ENCODE measurements at regions not wholly inside any gene's neighbourhood (a gene's known extent, or its start where the extent isn't known, plus 50 kb on each side); places are given as distances from the start of the nearest gene placed in this dataset.

- no peak overlapping the region for H3K4me3 Mint-ChIP-seq
- ChIA-PET CTCF (no interaction called here), POLR2A (no interaction called here)
- no peaks in the 10 kb centered on the region for H3K4me1 Mint-ChIP-seq (ENCODE audit: low read depth)
- intact Hi-C loops (cut with micrococcal nuclease), result no loop called here
- H3K27ac Mint-ChIP-seq, result no peak overlapping the region
- no peak for TF ChIP-seq CTCF (IDR thresholded peaks at IDR 0.05)
- H3K9me3 Mint-ChIP-seq, result no peaks in the 10 kb centered on the region
- no peak for ATAC-seq
- no peaks in the 10 kb centered on the region for H3K27me3 Mint-ChIP-seq
- no peaks in the 10 kb centered on the region for H3K36me3 Mint-ChIP-seq (ENCODE audit: low read depth)
- DNase-seq, result no peak
Measured at GRCh38 chr5:136636001-136636400, 270.7 kb upstream of the TRPC7 start.

- Mint-ChIP-seq H3K27me3 (no peaks in the 10 kb centered on the region), H3K36me3 (ENCODE audit: low read depth) (no peaks in the 10 kb centered on the region), H3K4me3 (no peak overlapping the region), H3K27ac (no peak overlapping the region), H3K4me1 (ENCODE audit: low read depth) (no peaks in the 10 kb centered on the region), H3K9me3 (no peaks in the 10 kb centered on the region)
- POLR2A ChIA-PET, result no interaction called here
- DNase-seq (no peak), ATAC-seq (no peak)
- intact Hi-C loops (cut with micrococcal nuclease), result no loop called here
- TF ChIP-seq CTCF (IDR thresholded peaks at IDR 0.05), result no peak
- CTCF ChIA-PET, result no interaction called here
Measured at GRCh38 chr5:136631186-136631585, 265.8 kb upstream of the TRPC7 start.

GRCh38 chr5:136629125-136629792 lies 263.9 kb upstream of the TRPC7 start:
- CTCF ChIA-PET, result no interaction called here
- DNase-seq (no peak), ATAC-seq (no peak)
- Mint-ChIP-seq H3K36me3 (ENCODE audit: low read depth) (no peaks in the 10 kb centered on the region), H3K27ac (no peak overlapping the region), H3K9me3 (no peaks in the 10 kb centered on the region), H3K4me1 (ENCODE audit: low read depth) (no peaks in the 10 kb centered on the region), H3K4me3 (no peak overlapping the region), H3K27me3 (no peaks in the 10 kb centered on the region)
- intact Hi-C loops (cut with micrococcal nuclease), result no loop called here
- POLR2A ChIA-PET, result no interaction called here
- TF ChIP-seq CTCF (IDR thresholded peaks at IDR 0.05), result no peak

- no peak overlapping the region for H3K4me3 Mint-ChIP-seq
- ATAC-seq (no peak), DNase-seq (no peak)
- no peak for TF ChIP-seq CTCF (IDR thresholded peaks at IDR 0.05)
- ChIA-PET CTCF (no interaction called here), POLR2A (no interaction called here)
- H3K27ac Mint-ChIP-seq, result no peak overlapping the region
- H3K9me3 Mint-ChIP-seq, result no peaks in the 10 kb centered on the region
- intact Hi-C loops (cut with micrococcal nuclease), result no loop called here
- no peaks in the 10 kb centered on the region for H3K27me3 Mint-ChIP-seq
- H3K4me1 Mint-ChIP-seq (ENCODE audit: low read depth), result no peaks in the 10 kb centered on the region
- no peaks in the 10 kb centered on the region for H3K36me3 Mint-ChIP-seq (ENCODE audit: low read depth)
Measured at GRCh38 chr5:136626531-136626930, 261.2 kb upstream of the TRPC7 start.

GRCh38 chr5:136622747-136623146 lies 257.4 kb upstream of the TRPC7 start:
- POLR2A ChIA-PET, result no interaction called here
- no peak for TF ChIP-seq CTCF (IDR thresholded peaks at IDR 0.05)
- intact Hi-C loops (cut with micrococcal nuclease), result no loop called here
- ATAC-seq (no peak), DNase-seq (no peak)
- Mint-ChIP-seq H3K36me3 (ENCODE audit: low read depth) (no peaks in the 10 kb centered on the region), H3K4me1 (ENCODE audit: low read depth) (no peaks in the 10 kb centered on the region), H3K27me3 (no peaks in the 10 kb centered on the region), H3K9me3 (no peaks in the 10 kb centered on the region), H3K27ac (no peak overlapping the region), H3K4me3 (no peak overlapping the region)
- CTCF ChIA-PET, result no interaction called here
